Body of pancreas (tissue), 4 donors: ENCODE measurements at regions not wholly inside any gene's neighbourhood (a gene's known extent, or its start where the extent isn't known, plus 50 kb on each side); places are given as distances from the start of the nearest gene placed in this dataset.

Experiments
- ATAC-seq: fragments of 150-250 bp; one replicate; pipeline ENCODE4 v1.9.1; 2016
- DNase-seq, 4 donors: peaks; one replicate each; pipeline ENCODE4 v3.0.0-alpha.2; 2019
- H3K27ac ChIP-seq, 4 donors: fragments of 200-600 bp; sonication (generic); 1 replicate in 3 of 4; 2 replicates in 1 of 4; pipeline versions ENCODE4 v1.5.1 to v1.6.1; 2016 to 2019; ENCODE audit warnings: mild to moderate bottlenecking in 1 of 4, mixed read lengths in 1 of 4, moderate library complexity in 1 of 4
- H3K27me3 ChIP-seq, 2 donors: fragments of 200-600 bp; sonication (generic); one replicate each; pipeline ENCODE4 v1.6.0; 2016; ENCODE audit warnings: mild to moderate bottlenecking in 1 of 2
- H3K36me3 ChIP-seq, 2 donors: fragments of 200-600 bp; sonication (generic); replicated peaks in 1 of 2; 2 replicates each; pipeline ENCODE4 v1.5.1; 2016; ENCODE audit warnings: low read depth in 2 of 2; ENCODE audit not compliant: insufficient read depth in 1 of 2
- H3K4me1 ChIP-seq: fragments of 200-600 bp; sonication (generic); one replicate; pipeline ENCODE4 v1.6.0; 2016
- H3K4me3 ChIP-seq, 2 donors: fragments of 200-600 bp; sonication (generic); 1 replicate in 1 of 2; 2 replicates in 1 of 2; pipeline ENCODE4 v1.5.1; 2016 to 2019
- H3K9me3 ChIP-seq, 3 donors: fragments of 200-600 bp; sonication (generic); 1 replicate in 2 of 3; 2 replicates in 1 of 3; pipeline ENCODE4 v1.5.1; 2016
- CTCF ChIP-seq, 7 experiments: fragments of 450-650 bp in 4 of 7; fragments of 200-600 bp in 3 of 7; sonication (generic) in 3 of 7; IDR thresholded peaks; one replicate each; pipeline ENCODE4 v1.5.1; 2016 to 2019; ENCODE audit warnings: antibody characterized with exemption in 7 of 7
- POLR2A ChIP-seq, 3 donors: fragments of 450-650 bp; IDR thresholded peaks; one replicate each; pipeline ENCODE4 v1.6.1; 2016; ENCODE audit warnings: antibody characterized with exemption in 3 of 3, mild to moderate bottlenecking in 2 of 3
- WGBS, 2 donors: methylation state at CpG; one replicate each; pipeline ENCODE4 v1.1.5; 2017; 5-methylcytosine and 5-hydroxymethylcytosine counted together
- intact Hi-C: fragments of 100-400 bp; cut with DNase I; formaldehyde crosslinking; loops from one replicate; pipeline ENCODE4 v1.15.1; 2023

DNA sequence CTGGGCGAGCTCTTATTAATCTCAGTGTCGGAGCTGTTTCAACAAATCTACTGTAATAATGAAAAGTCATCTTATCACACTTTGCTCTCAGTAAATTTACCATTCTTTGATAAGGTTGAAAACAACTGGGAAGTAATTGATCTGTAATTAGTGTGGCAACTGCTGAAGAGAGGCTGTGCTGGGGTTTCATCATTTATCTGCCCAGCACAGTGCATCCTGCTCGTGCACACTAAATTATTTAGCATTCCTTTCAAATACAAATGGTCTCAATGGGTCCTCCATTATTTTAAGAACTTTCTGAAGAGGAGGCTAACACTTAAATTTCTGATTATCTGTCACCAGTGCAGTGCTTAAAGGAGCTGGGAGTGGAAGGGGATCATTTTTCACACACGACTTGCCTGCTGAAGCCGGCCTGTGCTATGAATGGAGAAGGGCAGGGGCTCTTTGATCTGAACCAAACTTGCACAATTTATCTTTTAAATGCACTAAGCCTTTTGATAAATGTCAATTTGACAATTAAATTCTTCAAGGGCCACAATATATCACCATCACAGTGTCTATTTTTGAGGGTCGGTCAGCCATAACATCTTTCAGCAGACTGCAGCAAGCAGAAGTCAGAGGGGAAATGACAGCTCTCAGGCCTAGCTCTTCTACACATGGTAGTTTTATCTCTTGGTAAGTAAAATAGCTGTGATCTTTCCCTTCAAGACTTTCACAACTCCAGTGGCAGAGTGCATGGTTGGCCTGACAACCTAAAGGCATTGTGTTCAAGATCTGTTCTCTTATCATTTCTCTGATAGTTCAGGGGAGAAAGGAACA lies 106.4 kb upstream of the EFNA5 start:
- ATAC-seq (no peak), DNase-seq (no peak)
- no peak for TF ChIP-seq POLR2A (IDR thresholded peaks at IDR 0.05)
- TF ChIP-seq CTCF (IDR thresholded peaks at IDR 0.05), result no peak
- WGBS, 2 donors, result 66 to 73% methylated on average over 6 of the region's 6 CpGs
- Histone ChIP-seq H3K36me3 (no peaks in the 10 kb centered on the region), H3K27ac (no peak overlapping the region), H3K27me3 (no peaks in the 10 kb centered on the region), H3K4me3 (no peak overlapping the region), H3K9me3 (no peaks in the 10 kb centered on the region), H3K4me1 (no peaks in the 10 kb centered on the region)
- intact Hi-C loops, result no loop called here

DNA sequence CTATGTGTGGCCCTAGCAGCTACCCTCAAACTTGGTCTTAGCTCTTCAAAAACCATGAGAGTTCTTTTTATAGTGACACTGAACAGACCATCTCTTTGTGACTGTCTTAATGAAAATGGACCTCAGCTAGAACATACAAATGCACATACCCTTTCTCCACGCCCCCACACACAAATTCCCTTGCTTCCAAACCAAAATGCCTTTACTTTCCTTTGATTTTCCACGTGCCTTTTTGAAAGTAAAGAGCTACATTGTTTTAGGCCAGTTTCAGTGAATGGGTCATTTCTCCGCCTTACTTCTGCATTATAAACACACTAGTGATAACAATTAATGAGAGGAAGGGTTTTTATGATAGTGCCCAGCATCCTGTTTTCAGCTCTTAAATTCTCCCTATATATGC lies 105.8 kb upstream of the EFNA5 start:
- H3K27ac ChIP-seq, result no peak overlapping the region
- no peaks in the 10 kb centered on the region for H3K27me3 ChIP-seq
- H3K36me3 ChIP-seq, result no peaks in the 10 kb centered on the region
- H3K4me3 ChIP-seq, result no peak overlapping the region
- no peak for DNase-seq
- no peaks in the 10 kb centered on the region for H3K9me3 ChIP-seq
- intact Hi-C loops, result no loop called here
- no peak for ATAC-seq
- no peak for TF ChIP-seq CTCF (IDR thresholded peaks at IDR 0.05)
- no peak for TF ChIP-seq POLR2A (IDR thresholded peaks at IDR 0.05)
- 60 to 62% methylated on average over 3 of the region's 3 CpGs for WGBS, 2 donors
- H3K4me1 ChIP-seq, result no peaks in the 10 kb centered on the region

DNA sequence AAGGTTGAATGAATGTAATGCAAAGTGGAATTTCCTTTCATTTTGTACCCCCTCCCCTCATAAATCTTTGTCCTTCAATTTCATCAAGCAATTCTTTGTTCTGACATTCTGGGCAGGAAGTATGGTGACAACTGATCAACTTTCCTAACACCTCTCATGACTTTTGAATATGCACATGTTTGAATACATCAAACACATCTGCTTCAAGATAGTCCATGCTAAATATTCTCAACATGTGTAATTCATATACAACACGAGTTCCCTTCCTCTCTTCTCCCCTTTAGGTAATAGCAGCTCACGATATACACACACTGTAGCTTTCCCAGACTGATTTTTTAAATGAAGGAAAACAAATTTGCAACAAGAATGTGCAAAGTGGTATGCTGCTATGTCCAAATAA lies 103.6 kb upstream of the EFNA5 start:
- WGBS, 2 donors, result 53 to 63% methylated on average over 2 of the region's 2 CpGs
- Histone ChIP-seq H3K4me1 (no peaks in the 10 kb centered on the region), H3K36me3 (no peaks in the 10 kb centered on the region), H3K27me3 (no peaks in the 10 kb centered on the region), H3K9me3 (no peaks in the 10 kb centered on the region), H3K27ac (no peak overlapping the region), H3K4me3 (no peak overlapping the region)
- DNase-seq, result no peak
- intact Hi-C loops, result no loop called here
- TF ChIP-seq POLR2A (IDR thresholded peaks at IDR 0.05) (no peak), CTCF (IDR thresholded peaks at IDR 0.05) (no peak)
- no peak for ATAC-seq

GRCh38 chr5:107773479-107773878 lies 102.7 kb upstream of the EFNA5 start:
- Histone ChIP-seq H3K36me3 (no peaks in the 10 kb centered on the region), H3K9me3 (no peaks in the 10 kb centered on the region), H3K4me3 (no peak overlapping the region), H3K27ac (no peak overlapping the region), H3K27me3 (no peaks in the 10 kb centered on the region), H3K4me1 (no peaks in the 10 kb centered on the region)
- TF ChIP-seq POLR2A (IDR thresholded peaks at IDR 0.05) (no peak), CTCF (IDR thresholded peaks at IDR 0.05) (no peak)
- no peak for ATAC-seq
- intact Hi-C loops, result no loop called here
- DNase-seq, result no peak
- 44 to 60% methylated on average over 1 of the region's 1 CpG for WGBS, 2 donors
